HG02870 (cell line): ENCODE measurements at regions not wholly inside any gene's neighbourhood (a gene's known extent, or its start where the extent isn't known, plus 50 kb on each side); places are given as distances from the start of the nearest gene placed in this dataset.
"Not testable (repeated sequence)": the region's sequence is repeated elsewhere in the genome, so short reads cannot be mapped to it uniquely, and the experiment has no call there.

Experiments used
- ATAC-seq: cut with Tn5 transposase; IDR thresholded peaks from one replicate; pipeline ENCODE4 v1.9.1; 2021; ENCODE audit warnings: mild to moderate bottlenecking, moderate library complexity; ENCODE audit not compliant: unreplicated experiment

DNA sequence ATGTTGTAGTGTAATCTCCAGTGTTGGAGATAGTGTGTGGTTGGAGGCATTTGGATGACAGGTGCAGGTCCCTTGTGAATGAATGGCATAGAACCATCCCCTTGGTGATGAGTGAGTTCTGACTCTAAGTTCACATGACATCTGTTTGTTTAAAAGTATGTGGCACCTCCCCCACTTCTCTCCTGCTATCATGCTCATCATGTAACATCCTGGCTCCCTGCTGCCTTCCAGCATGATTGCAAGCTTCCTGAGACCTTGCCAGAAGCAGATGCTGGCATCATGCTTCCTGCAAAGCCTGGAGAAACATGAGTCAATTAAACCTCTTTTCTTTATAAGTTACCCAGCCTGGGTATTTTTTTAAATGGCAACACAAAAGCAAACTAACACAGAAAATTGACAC is 499.0 kb upstream of the SEMA3D start:
- ATAC-seq = no peak

DNA sequence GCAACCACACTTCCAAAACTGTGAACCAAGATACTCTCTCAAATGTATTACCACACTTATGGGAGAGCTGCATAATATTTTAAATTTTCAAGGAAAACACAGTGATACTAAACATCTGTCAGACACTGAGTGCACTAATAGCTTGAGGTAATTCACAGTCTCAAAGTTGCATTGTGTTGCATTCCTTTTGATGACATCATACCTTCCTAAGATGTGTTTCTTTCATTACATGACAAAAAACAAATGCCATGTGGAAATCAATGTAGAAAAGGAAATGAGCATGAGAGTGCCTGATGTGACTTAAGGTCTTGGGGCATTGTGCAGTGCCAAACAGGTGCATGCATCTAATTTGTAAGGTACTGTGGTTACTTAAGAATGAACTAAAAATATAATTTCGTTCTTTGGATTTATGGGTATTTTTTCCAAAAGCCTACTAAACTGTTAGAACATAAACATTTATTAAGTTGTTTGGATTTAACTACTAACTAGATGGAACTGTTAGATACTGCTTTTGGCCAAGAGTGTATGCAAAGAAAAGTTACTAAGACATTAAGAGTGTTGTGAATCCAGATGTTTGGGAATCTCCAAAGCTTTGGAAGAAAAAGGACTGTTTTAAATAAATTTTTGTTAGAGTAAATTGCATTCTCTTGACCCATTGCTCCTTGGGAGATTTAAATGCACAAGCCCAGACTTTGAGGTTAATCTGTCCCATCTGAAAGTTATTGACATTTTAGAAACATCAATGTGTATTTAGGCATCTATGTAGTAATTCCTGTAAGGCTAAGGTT is 496.2 kb upstream of the SEMA3D start:
- ATAC-seq = no peak

- no peak for ATAC-seq
Measured at GRCh38 chr7:85681241-85681640, 494.4 kb upstream of the SEMA3D start.

DNA sequence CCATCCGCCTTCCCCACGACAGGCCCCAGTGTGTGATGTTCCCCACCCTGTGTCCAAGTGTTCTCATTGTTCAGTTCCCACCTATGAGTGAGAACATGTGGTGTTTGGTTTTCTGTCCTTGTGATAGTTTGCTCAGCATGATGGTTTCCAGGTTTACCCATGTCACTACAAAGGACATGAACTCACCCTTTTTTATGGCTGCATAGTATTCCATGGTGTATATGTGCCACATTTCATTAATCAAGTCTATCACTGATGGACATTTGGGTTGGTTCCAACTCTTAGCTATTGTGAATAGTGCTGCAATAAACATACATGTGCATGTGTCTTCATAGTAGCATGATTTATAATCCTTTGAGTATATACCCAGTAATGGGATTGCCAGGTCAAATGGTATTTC is 488.2 kb upstream of the SEMA3D start:
- not testable (repeated sequence) for ATAC-seq

- ATAC-seq = no peak
Measured at GRCh38 chr7:85673876-85674275, 487.0 kb upstream of the SEMA3D start.

GRCh38 chr7:85669225-85669624 is 482.4 kb upstream of the SEMA3D start:
- ATAC-seq = no peak

DNA sequence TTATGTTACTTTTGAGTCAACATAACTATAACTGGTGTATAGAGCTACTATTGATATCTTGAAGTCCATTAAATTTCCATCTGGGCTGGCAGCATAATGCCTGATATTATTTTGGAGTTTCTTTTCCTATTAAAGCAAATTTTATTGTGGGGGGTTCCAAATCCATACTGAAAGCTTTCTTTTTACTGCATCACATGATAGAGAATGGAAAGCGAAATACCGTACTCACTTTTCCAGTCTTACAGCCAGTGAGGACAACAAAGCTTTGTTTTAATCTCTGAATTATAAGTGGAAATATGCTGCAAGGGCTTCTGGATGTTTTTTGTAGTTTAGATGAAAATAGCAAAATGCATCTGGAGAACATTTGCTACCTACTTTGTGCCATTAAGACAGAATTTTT is 477.5 kb upstream of the SEMA3D start:
- ATAC-seq = no peak

DNA sequence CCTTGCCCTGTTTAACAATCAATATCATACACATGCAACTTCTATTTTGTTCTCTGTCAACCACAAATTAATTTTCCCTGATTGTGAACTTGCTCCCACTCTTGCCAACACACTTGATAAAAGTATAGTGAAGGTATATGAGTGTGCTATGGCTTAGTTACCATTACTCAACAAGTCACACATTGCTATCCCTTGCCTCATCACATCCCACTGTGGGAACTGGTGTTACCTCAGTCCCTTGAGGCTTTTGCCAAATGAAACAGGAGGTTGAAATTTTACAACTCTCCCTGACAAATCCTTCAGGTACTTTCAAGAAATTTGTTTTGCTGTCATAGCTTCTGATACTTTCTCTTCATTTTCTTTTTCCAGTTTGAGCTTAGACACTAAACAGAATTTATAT is 472.5 kb upstream of the SEMA3D start:
- ATAC-seq = no peak

DNA sequence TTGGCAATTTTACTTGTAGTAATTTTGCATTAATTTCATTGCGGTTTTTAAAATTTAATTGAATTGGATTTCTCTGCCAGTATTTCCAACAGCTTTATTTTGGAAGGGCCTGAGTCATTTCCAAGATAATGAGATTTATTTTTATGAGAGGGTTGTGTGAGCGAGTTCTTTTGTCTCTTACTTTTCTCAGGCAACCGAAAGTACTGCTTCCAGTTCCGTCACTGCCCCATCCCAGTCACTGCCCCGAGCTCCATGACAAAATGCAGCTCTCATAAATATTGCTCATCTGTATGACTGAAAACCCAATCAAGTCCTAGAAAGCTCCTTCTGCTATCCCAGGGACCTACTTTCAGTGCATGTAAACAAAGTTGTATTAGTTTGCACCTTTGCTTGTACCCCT is 468.4 kb upstream of the SEMA3D start:
- no peak for ATAC-seq

DNA sequence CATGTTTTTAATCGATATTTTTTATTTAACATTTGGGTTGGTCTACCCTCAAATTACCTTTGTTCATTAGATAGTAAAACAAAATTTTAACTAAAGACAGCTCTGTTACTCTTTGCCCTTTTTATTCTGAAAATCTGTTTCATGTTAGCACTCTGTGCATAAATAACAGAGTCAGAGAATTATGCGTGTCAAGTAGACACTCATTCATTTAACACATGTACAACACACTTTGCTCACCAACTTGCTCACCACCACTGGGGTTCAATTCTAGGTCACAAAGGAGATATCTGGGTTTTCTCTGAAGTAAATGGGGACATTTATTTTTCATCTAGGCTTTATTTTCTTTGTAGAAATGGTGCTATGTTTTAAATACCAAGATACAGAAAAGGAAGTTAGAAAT is 457.4 kb upstream of the SEMA3D start:
- ATAC-seq = no peak

DNA sequence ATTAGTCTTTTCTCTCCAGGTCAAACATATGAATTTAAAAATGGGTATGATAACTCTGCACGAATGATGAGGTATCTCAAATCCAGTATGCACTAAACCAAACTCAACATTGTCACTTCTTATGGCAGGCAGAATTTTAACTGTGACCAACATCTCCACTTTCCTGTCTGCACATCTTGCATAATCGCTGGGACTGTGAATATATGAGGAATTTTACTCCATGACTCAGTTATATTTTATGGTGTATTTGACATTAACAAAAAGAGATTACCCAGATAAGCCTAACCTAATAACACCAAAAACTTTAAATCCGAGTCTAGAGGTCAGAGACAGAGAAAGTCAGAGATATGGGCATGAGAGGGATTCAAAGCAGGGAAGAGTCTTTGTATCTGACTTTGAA is 454.5 kb upstream of the SEMA3D start:
- ATAC-seq = no peak

- no peak for ATAC-seq
Measured at GRCh38 chr7:85638394-85638793, 451.5 kb upstream of the SEMA3D start.

GRCh38 chr7:85634951-85635350 is 448.1 kb upstream of the SEMA3D start:
- ATAC-seq = no peak

DNA sequence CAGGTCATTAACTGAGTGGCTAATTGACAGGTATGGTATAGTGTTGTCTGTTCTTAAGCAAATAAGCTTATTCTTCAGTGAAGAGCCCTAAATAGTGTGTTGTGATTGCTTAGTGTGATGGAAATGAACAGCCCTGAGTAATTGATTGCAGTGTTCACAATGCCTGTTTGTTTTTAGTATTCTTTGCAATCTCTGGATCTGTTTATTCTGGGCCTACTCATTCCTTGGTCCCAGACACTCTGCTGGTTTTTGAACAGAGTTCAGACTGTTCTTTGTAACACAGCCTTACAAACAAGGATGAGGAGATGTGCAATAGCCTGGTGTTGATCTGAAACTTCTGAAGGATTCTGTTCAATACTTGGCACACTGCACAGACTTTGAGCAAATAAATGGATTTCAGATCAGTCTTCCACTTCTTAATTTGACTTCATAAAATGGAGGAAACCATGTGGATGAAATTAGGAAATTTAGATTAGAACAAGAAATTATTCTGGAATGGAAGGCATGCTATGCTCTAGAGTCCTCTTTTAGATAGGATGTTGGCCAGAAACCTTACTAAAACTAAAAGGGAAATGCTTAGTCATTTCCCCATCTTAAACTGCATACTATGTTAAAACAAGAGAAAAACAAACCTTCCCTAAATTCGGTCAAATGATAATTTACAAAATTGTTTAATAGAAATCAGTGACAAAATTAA is 444.2 kb upstream of the SEMA3D start:
- no peak for ATAC-seq

DNA sequence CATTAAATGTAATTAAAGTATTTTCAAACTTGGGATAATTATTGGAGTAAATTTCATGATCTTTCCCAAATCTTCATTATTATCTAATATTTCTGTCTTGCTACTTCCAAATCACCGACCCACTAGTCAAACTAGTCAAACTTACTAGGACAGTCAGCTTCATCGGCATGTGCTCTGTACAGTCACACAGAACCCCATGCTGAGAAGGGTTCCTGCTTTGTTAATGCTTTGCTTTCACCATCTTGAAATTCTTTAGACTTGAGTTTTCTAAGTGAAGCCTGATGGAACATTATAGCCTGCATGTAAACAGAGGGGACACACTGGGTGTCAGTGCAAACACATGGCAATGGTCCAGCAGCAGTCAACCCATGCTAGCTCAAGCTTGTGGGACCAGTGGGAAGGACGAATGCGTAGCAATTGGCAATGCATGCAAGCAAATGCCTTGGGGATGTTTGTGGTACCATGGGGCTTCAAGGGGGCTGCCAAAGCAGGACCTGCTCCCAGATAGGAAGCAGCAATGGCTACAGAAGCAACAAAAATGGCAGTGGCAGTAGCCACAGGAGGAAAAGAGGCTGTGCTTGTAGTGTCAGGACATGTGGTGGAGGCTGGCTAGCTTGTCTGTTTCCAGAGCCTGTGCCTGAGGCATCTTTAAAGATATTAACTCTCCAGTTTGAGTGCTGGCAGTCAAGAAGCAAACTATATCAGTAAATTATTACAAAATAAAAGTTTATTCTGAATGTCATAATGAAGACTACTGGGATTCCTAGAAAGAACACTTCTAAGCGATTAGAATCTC is 441.1 kb upstream of the SEMA3D start:
- ATAC-seq = no peak

- no peak for ATAC-seq
Measured at GRCh38 chr7:85622059-85622458, 435.2 kb upstream of the SEMA3D start.

GRCh38 chr7:85620936-85621685 is 434.3 kb upstream of the SEMA3D start:
- no peak for ATAC-seq

DNA sequence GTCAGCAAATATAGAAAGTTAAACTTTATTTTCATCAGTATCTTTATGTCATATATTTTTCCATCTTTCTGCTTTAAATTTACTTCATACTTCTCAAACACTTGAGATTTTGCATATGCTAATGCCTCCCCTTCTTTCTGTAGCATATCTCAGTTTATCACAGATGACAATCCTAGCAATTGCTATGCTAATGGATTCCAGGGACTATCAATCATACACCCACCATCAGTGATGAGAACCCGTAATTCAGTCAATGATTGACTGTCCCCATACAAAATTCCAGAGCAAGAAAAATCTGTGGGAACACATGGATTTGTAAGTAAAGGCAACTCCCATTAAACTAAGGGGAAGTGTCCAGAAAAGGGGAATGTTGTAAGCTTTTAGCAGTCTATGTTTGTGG is 432.4 kb upstream of the SEMA3D start:
- no peak for ATAC-seq

DNA sequence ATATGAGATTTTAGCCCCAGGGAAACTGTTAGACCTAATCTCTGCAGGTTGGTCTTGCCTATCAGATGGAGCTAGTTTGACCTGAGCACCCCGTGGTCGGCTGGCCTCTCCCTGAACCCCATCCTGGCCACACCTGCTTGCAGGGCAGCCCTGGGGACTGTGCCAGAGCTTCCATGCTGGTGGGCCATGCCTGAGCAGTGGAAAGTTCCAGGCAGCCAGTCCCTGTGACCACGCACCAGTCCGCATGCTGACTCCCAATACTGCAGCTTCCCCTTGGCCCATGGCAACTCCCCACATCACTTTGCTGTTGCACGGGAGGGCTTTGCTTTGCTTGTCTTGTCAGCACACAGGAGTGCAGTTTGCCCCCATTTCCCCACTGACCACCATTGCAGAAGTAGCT is 427.8 kb upstream of the SEMA3D start:
- no peak for ATAC-seq

GRCh38 chr7:85612514-85612913 is 425.7 kb upstream of the SEMA3D start:
- no peak for ATAC-seq

DNA sequence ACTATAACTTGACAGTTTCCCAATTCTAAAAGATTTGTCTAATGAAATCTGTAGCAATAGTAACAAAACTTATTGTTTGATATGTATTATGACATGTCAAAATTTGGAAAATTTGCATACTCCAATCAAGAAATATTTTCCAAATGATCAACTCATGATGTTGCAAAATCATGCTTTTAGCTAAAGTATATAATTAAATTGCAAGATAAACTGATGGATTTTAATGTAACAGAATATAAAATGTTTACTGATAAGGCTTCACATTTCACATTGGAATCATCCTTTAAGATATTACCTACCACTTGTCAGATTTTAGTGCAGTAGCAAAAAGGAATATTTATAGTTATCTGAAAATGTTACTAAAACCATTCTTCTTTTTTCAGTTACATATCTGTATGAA is 421.9 kb upstream of the SEMA3D start:
- no peak for ATAC-seq
